ENCODE measurements at regions not wholly inside any gene's neighbourhood (a gene's known extent, or its start where the extent isn't known, plus 50 kb on each side); places are given as distances from the start of the nearest gene placed in this dataset.
"Not testable (repeated sequence)": the region's sequence is repeated elsewhere in the genome, so short reads cannot be mapped to it uniquely, and the experiment has no call there.

DNA sequence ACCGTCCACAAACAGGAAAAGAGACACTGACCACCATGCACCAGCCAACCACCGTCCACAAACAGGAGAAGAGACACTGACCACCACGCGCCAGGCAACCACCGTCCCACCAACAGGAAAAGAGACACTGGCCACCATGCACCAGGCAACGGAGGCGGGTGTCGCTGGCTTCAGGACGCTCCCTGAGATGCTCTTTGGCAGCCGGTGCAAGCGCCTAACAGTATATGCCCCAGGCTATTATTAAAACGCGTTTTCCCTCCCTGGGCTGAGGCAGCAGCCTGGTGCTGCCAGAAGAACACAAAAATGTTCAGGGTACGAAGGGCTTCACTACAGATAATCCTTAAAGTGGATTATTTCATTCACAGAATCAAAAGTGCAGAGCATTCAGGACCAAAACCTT is 235.1 kb downstream of the DLL1 start:
- not testable (repeated sequence) for TF ChIP-seq POLR2A (IDR thresholded peaks at IDR 0.05)
- TF ChIP-seq, protein P1, sequence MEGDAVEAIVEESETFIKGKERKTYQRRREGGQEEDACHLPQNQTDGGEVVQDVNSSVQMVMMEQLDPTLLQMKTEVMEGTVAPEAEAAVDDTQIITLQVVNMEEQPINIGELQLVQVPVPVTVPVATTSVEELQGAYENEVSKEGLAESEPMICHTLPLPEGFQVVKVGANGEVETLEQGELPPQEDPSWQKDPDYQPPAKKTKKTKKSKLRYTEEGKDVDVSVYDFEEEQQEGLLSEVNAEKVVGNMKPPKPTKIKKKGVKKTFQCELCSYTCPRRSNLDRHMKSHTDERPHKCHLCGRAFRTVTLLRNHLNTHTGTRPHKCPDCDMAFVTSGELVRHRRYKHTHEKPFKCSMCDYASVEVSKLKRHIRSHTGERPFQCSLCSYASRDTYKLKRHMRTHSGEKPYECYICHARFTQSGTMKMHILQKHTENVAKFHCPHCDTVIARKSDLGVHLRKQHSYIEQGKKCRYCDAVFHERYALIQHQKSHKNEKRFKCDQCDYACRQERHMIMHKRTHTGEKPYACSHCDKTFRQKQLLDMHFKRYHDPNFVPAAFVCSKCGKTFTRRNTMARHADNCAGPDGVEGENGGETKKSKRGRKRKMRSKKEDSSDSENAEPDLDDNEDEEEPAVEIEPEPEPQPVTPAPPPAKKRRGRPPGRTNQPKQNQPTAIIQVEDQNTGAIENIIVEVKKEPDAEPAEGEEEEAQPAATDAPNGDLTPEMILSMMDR (IDR thresholded peaks at IDR 0.05) = not testable (repeated sequence)
